ENCODE measurements at regions not wholly inside any gene's neighbourhood (a gene's known extent, or its start where the extent isn't known, plus 50 kb on each side); places are given as distances from the start of the nearest gene placed in this dataset.

GRCh38 chr4:120525106-120525505, 397.4 kb downstream of the PRDM5 start:
- H3K27ac Mint-ChIP-seq = peak overlapping the region in 1 of 3 experiments; percentile 0; a peak in 1 of 7 replicates
- Histone ChIP-seq H2BK20ac (ENCODE audit: low read depth, low read length, poor library complexity, severe bottlenecking) (no peak overlapping the region), H3K79me1 (ENCODE audit: insufficient read depth, low read depth, low read length, poor library complexity, severe bottlenecking) (no peaks in the 10 kb centered on the region), H3K9me3 (ENCODE audit: control insufficient read depth, low read depth, low read length) (no peaks in the 10 kb centered on the region), H3K23me2 (ENCODE audit: insufficient read length, low read depth, low read length, poor library complexity, severe bottlenecking) (no peaks in the 10 kb centered on the region), H2BK12ac (ENCODE audit: insufficient read length, low read depth, low read length) (no peak overlapping the region), H4K8ac (replicated peaks; ENCODE audit: insufficient read length, low read depth, low read length) (no peak overlapping the region), H3K56ac (ENCODE audit: insufficient read length, low read depth, low read length) (no peak overlapping the region), H4K20me1 (ENCODE audit: control insufficient read depth, insufficient read depth, insufficient read length) (no peaks in the 10 kb centered on the region), H4K5ac (ENCODE audit: insufficient read length, low read depth, low read length) (no peak overlapping the region), H2AK5ac (ENCODE audit: insufficient read length, low read length) (no peak overlapping the region), H3K4me1 (ENCODE audit: insufficient read depth, low read length) (peaks cover 2% of the 10 kb centered on the region; the same call in 1 of the 2 replicates), H2BK15ac (ENCODE audit: low read depth, low read length) (no peak overlapping the region), H3K4ac (ENCODE audit: low read depth, low read length) (no peak overlapping the region), H3T11ph (ENCODE audit: low read length) (no peak overlapping the region), H3K14ac (ENCODE audit: insufficient read depth, low read length) (no peak overlapping the region), H3K27me3 (ENCODE audit: insufficient read depth, low read length) (no peaks in the 10 kb centered on the region), H3K18ac (ENCODE audit: insufficient read length, low read depth, low read length) (no peak overlapping the region), H3K4me2 (ENCODE audit: insufficient read depth, insufficient read length, low read length) (no peak overlapping the region), H3K23ac (ENCODE audit: insufficient read length, low read depth, low read length) (no peak overlapping the region), H3K79me2 (ENCODE audit: insufficient read depth, low read length) (no peaks in the 10 kb centered on the region), H4K91ac (ENCODE audit: insufficient read length, low read depth, low read length) (no peak overlapping the region), H2AFZ (ENCODE audit: low read length) (no peak overlapping the region), H2BK5ac (ENCODE audit: insufficient read length, low read length) (no peak overlapping the region), H3K9ac (ENCODE audit: extremely low read depth, insufficient read length, low read length) (no peak overlapping the region), H3K27ac (ENCODE audit: insufficient read length, low read depth, low read length) (no peak overlapping the region), H2BK120ac (ENCODE audit: low read depth, low read length, poor library complexity, severe bottlenecking) (no peak overlapping the region)
- H3K4me1 Mint-ChIP-seq = peaks cover 33 to 35% of the 10 kb centered on the region in 2 experiments
- H3K36me3 Mint-ChIP-seq (ENCODE audit: insufficient read depth in 1 of 3, low read depth in 3 of 3) = peaks cover 4 to 14% (median 13%) of the 10 kb centered on the region in 3 experiments; a peak in 6 of 7 replicates
- H3K9me3 Mint-ChIP-seq = peaks cover 5 to 8% of the 10 kb centered on the region in 2 experiments; a peak in 4 of 5 replicates
- DNase-seq = no peak
- no peak overlapping the region for H3K4me3 Mint-ChIP-seq
- TF ChIP-seq, protein P1, sequence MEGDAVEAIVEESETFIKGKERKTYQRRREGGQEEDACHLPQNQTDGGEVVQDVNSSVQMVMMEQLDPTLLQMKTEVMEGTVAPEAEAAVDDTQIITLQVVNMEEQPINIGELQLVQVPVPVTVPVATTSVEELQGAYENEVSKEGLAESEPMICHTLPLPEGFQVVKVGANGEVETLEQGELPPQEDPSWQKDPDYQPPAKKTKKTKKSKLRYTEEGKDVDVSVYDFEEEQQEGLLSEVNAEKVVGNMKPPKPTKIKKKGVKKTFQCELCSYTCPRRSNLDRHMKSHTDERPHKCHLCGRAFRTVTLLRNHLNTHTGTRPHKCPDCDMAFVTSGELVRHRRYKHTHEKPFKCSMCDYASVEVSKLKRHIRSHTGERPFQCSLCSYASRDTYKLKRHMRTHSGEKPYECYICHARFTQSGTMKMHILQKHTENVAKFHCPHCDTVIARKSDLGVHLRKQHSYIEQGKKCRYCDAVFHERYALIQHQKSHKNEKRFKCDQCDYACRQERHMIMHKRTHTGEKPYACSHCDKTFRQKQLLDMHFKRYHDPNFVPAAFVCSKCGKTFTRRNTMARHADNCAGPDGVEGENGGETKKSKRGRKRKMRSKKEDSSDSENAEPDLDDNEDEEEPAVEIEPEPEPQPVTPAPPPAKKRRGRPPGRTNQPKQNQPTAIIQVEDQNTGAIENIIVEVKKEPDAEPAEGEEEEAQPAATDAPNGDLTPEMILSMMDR (conservative IDR thresholded peaks at IDR 0.05) = no peak
- H3K27me3 Mint-ChIP-seq (ENCODE audit: low read depth) = no peaks in the 10 kb centered on the region
- WGBS (ENCODE audit: extremely low coverage, insufficient read length, low lambda C conversion rate) = no CpG with 5 or more reads among the region's 4 CpGs

All from H9 (cell line).